ENCODE measurements at regions not wholly inside any gene's neighbourhood (a gene's known extent, or its start where the extent isn't known, plus 50 kb on each side); places are given as distances from the start of the nearest gene placed in this dataset.
"Not testable (repeated sequence)": the region's sequence is repeated elsewhere in the genome, so short reads cannot be mapped to it uniquely, and the experiment has no call there.

- H3K27me3 ChIP-seq (ENCODE audit: control insufficient read depth in 1 of 2, insufficient read depth in 2 of 2, low read length in 2 of 2) = no peaks in the 10 kb centered on the region
- no peak overlapping the region for H3K4me3 ChIP-seq (ENCODE audit: low read length in 2 of 2)
- no peaks in the 10 kb centered on the region for H3K9me3 ChIP-seq (ENCODE audit: control insufficient read depth in 2 of 2, low read length in 2 of 2)
- no peaks in the 10 kb centered on the region for H3K36me3 ChIP-seq (ENCODE audit: control insufficient read depth in 2 of 2, insufficient read depth in 2 of 2, low read length in 2 of 2)
- H3K4me1 ChIP-seq (ENCODE audit: control insufficient read depth, insufficient read depth, low read length) = no peaks in the 10 kb centered on the region
- no peak overlapping the region for H3K27ac ChIP-seq (ENCODE audit: low read length)
- no peak overlapping the region for H3K9ac ChIP-seq (ENCODE audit: low read length in 2 of 2)
Measured at GRCh38 chrX:3527166-3527565, 180.7 kb upstream of the MXRA5 start.

- no peak overlapping the region for H3K4me3 ChIP-seq (ENCODE audit: low read length in 2 of 2)
- H3K36me3 ChIP-seq (ENCODE audit: control insufficient read depth in 2 of 2, insufficient read depth in 2 of 2, low read length in 2 of 2) = no peaks in the 10 kb centered on the region
- no peaks in the 10 kb centered on the region for H3K4me1 ChIP-seq (ENCODE audit: control insufficient read depth, insufficient read depth, low read length)
- H3K27me3 ChIP-seq (ENCODE audit: control insufficient read depth in 1 of 2, insufficient read depth in 2 of 2, low read length in 2 of 2) = no peaks in the 10 kb centered on the region
- no peak overlapping the region for H3K9ac ChIP-seq (ENCODE audit: low read length in 2 of 2)
- no peaks in the 10 kb centered on the region for H3K9me3 ChIP-seq (ENCODE audit: control insufficient read depth in 2 of 2, low read length in 2 of 2)
- H3K27ac ChIP-seq (ENCODE audit: low read length) = no peak overlapping the region
Measured at GRCh38 chrX:3526731-3527130, 180.3 kb upstream of the MXRA5 start.

GRCh38 chrX:3526071-3526470 lies 179.6 kb upstream of the MXRA5 start:
- Histone ChIP-seq H3K9me3 (ENCODE audit: control insufficient read depth in 2 of 2, low read length in 2 of 2) (no peaks in the 10 kb centered on the region), H3K27me3 (ENCODE audit: control insufficient read depth in 1 of 2, insufficient read depth in 2 of 2, low read length in 2 of 2) (no peaks in the 10 kb centered on the region), H3K4me1 (ENCODE audit: control insufficient read depth, insufficient read depth, low read length) (no peaks in the 10 kb centered on the region), H3K27ac (ENCODE audit: low read length) (no peak overlapping the region), H3K4me3 (ENCODE audit: low read length in 2 of 2) (no peak overlapping the region), H3K9ac (ENCODE audit: low read length in 2 of 2) (no peak overlapping the region), H3K36me3 (ENCODE audit: control insufficient read depth in 2 of 2, insufficient read depth in 2 of 2, low read length in 2 of 2) (no peaks in the 10 kb centered on the region)

GRCh38 chrX:3522101-3522650 lies 175.7 kb upstream of the MXRA5 start:
- Histone ChIP-seq H3K4me1 (ENCODE audit: control insufficient read depth, insufficient read depth, low read length) (no peaks in the 10 kb centered on the region), H3K9ac (ENCODE audit: low read length in 2 of 2) (no peak overlapping the region), H3K27me3 (ENCODE audit: control insufficient read depth in 1 of 2, insufficient read depth in 2 of 2, low read length in 2 of 2) (no peaks in the 10 kb centered on the region), H3K36me3 (ENCODE audit: control insufficient read depth in 2 of 2, insufficient read depth in 2 of 2, low read length in 2 of 2) (no peaks in the 10 kb centered on the region), H3K4me3 (ENCODE audit: low read length in 2 of 2) (no peak overlapping the region), H3K9me3 (ENCODE audit: control insufficient read depth in 2 of 2, low read length in 2 of 2) (no peaks in the 10 kb centered on the region), H3K27ac (ENCODE audit: low read length) (no peak overlapping the region)

- Histone ChIP-seq H3K36me3 (ENCODE audit: control insufficient read depth in 2 of 2, insufficient read depth in 2 of 2, low read length in 2 of 2) (no peaks in the 10 kb centered on the region), H3K9me3 (ENCODE audit: control insufficient read depth in 2 of 2, low read length in 2 of 2) (no peaks in the 10 kb centered on the region), H3K9ac (ENCODE audit: low read length in 2 of 2) (no peak overlapping the region), H3K4me3 (ENCODE audit: low read length in 2 of 2) (no peak overlapping the region), H3K27me3 (ENCODE audit: control insufficient read depth in 1 of 2, insufficient read depth in 2 of 2, low read length in 2 of 2) (no peaks in the 10 kb centered on the region), H3K27ac (ENCODE audit: low read length) (no peak overlapping the region), H3K4me1 (ENCODE audit: control insufficient read depth, insufficient read depth, low read length) (no peaks in the 10 kb centered on the region)
Measured at GRCh38 chrX:3521396-3521795, 174.9 kb upstream of the MXRA5 start.

- H3K9me3 ChIP-seq (ENCODE audit: control insufficient read depth in 2 of 2, low read length in 2 of 2) = no peaks in the 10 kb centered on the region
- H3K9ac ChIP-seq (ENCODE audit: low read length in 2 of 2) = no peak overlapping the region
- no peaks in the 10 kb centered on the region for H3K4me1 ChIP-seq (ENCODE audit: control insufficient read depth, insufficient read depth, low read length)
- no peak overlapping the region for H3K4me3 ChIP-seq (ENCODE audit: low read length in 2 of 2)
- no peaks in the 10 kb centered on the region for H3K27me3 ChIP-seq (ENCODE audit: control insufficient read depth in 1 of 2, insufficient read depth in 2 of 2, low read length in 2 of 2)
- H3K36me3 ChIP-seq (ENCODE audit: control insufficient read depth in 2 of 2, insufficient read depth in 2 of 2, low read length in 2 of 2) = no peaks in the 10 kb centered on the region
- H3K27ac ChIP-seq (ENCODE audit: low read length) = no peak overlapping the region
Measured at GRCh38 chrX:3520982-3521381, 174.5 kb upstream of the MXRA5 start.

- no peak overlapping the region for H3K27ac ChIP-seq (ENCODE audit: low read length)
- no peak overlapping the region for H3K4me3 ChIP-seq (ENCODE audit: low read length in 2 of 2)
- H3K27me3 ChIP-seq (ENCODE audit: control insufficient read depth in 1 of 2, insufficient read depth in 2 of 2, low read length in 2 of 2) = no peaks in the 10 kb centered on the region
- H3K9me3 ChIP-seq (ENCODE audit: control insufficient read depth in 2 of 2, low read length in 2 of 2) = no peaks in the 10 kb centered on the region
- H3K9ac ChIP-seq (ENCODE audit: low read length in 2 of 2) = no peak overlapping the region
- no peaks in the 10 kb centered on the region for H3K36me3 ChIP-seq (ENCODE audit: control insufficient read depth in 2 of 2, insufficient read depth in 2 of 2, low read length in 2 of 2)
- H3K4me1 ChIP-seq (ENCODE audit: control insufficient read depth, insufficient read depth, low read length) = no peaks in the 10 kb centered on the region
Measured at GRCh38 chrX:3520458-3520857, 174.0 kb upstream of the MXRA5 start.

GRCh38 chrX:3519384-3519783 lies 172.9 kb upstream of the MXRA5 start:
- H3K9ac ChIP-seq (ENCODE audit: low read length in 2 of 2); H3K4me3 ChIP-seq (ENCODE audit: low read length in 2 of 2); H3K36me3 ChIP-seq (ENCODE audit: control insufficient read depth in 2 of 2, insufficient read depth in 2 of 2, low read length in 2 of 2); H3K9me3 ChIP-seq (ENCODE audit: control insufficient read depth in 2 of 2, low read length in 2 of 2); H3K4me1 ChIP-seq (ENCODE audit: control insufficient read depth, insufficient read depth, low read length); H3K27me3 ChIP-seq (ENCODE audit: control insufficient read depth in 1 of 2, insufficient read depth in 2 of 2, low read length in 2 of 2); H3K27ac ChIP-seq (ENCODE audit: low read length): not testable (repeated sequence)

GRCh38 chrX:3518870-3519269 lies 172.4 kb upstream of the MXRA5 start:
- no peak overlapping the region for H3K27ac ChIP-seq (ENCODE audit: low read length)
- no peaks in the 10 kb centered on the region for H3K36me3 ChIP-seq (ENCODE audit: control insufficient read depth in 2 of 2, insufficient read depth in 2 of 2, low read length in 2 of 2)
- no peaks in the 10 kb centered on the region for H3K27me3 ChIP-seq (ENCODE audit: control insufficient read depth in 1 of 2, insufficient read depth in 2 of 2, low read length in 2 of 2)
- no peaks in the 10 kb centered on the region for H3K4me1 ChIP-seq (ENCODE audit: control insufficient read depth, insufficient read depth, low read length)
- no peaks in the 10 kb centered on the region for H3K9me3 ChIP-seq (ENCODE audit: control insufficient read depth in 2 of 2, low read length in 2 of 2)
- H3K4me3 ChIP-seq (ENCODE audit: low read length in 2 of 2) = no peak overlapping the region
- H3K9ac ChIP-seq (ENCODE audit: low read length in 2 of 2) = no peak overlapping the region

- no peaks in the 10 kb centered on the region for H3K9me3 ChIP-seq (ENCODE audit: control insufficient read depth in 2 of 2, low read length in 2 of 2)
- H3K27me3 ChIP-seq (ENCODE audit: control insufficient read depth in 1 of 2, insufficient read depth in 2 of 2, low read length in 2 of 2) = no peaks in the 10 kb centered on the region
- H3K4me3 ChIP-seq (ENCODE audit: low read length in 2 of 2) = no peak overlapping the region
- no peak overlapping the region for H3K9ac ChIP-seq (ENCODE audit: low read length in 2 of 2)
- H3K27ac ChIP-seq (ENCODE audit: low read length) = no peak overlapping the region
- no peaks in the 10 kb centered on the region for H3K36me3 ChIP-seq (ENCODE audit: control insufficient read depth in 2 of 2, insufficient read depth in 2 of 2, low read length in 2 of 2)
- no peaks in the 10 kb centered on the region for H3K4me1 ChIP-seq (ENCODE audit: control insufficient read depth, insufficient read depth, low read length)
Measured at GRCh38 chrX:3516051-3516541, 169.6 kb upstream of the MXRA5 start.

- Histone ChIP-seq H3K9me3 (ENCODE audit: control insufficient read depth in 2 of 2, low read length in 2 of 2) (no peaks in the 10 kb centered on the region), H3K27me3 (ENCODE audit: control insufficient read depth in 1 of 2, insufficient read depth in 2 of 2, low read length in 2 of 2) (no peaks in the 10 kb centered on the region), H3K36me3 (ENCODE audit: control insufficient read depth in 2 of 2, insufficient read depth in 2 of 2, low read length in 2 of 2) (no peaks in the 10 kb centered on the region), H3K9ac (ENCODE audit: low read length in 2 of 2) (no peak overlapping the region), H3K4me3 (ENCODE audit: low read length in 2 of 2) (no peak overlapping the region), H3K4me1 (ENCODE audit: control insufficient read depth, insufficient read depth, low read length) (no peaks in the 10 kb centered on the region), H3K27ac (ENCODE audit: low read length) (no peak overlapping the region)
Measured at GRCh38 chrX:3514996-3515395, 168.5 kb upstream of the MXRA5 start.
